ENCODE measurements at regions not wholly inside any gene's neighbourhood (a gene's known extent, or its start where the extent isn't known, plus 50 kb on each side); places are given as distances from the start of the nearest gene placed in this dataset.

DNA sequence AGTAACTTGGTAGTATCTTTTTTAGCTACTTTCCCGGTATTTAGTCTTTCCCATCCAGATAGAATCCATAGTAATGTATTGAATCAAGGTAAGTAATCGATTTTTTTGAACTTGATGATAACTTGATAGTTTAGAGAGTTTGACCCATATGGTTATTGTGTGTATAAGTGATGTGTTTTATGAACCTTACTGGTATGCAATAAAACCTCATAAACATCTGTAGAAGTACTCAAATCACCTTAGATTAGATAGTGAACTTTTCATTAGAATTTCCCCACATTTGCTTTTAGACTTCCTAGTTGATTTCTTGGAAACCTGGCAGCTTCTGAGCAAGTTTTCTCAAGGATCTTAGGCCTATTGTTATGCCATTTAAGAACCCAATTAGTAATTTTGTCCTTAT, 80.8 kb upstream of the PDE5A start:
- no peak for DNase-seq (ENCODE audit: low spot score)

DNA sequence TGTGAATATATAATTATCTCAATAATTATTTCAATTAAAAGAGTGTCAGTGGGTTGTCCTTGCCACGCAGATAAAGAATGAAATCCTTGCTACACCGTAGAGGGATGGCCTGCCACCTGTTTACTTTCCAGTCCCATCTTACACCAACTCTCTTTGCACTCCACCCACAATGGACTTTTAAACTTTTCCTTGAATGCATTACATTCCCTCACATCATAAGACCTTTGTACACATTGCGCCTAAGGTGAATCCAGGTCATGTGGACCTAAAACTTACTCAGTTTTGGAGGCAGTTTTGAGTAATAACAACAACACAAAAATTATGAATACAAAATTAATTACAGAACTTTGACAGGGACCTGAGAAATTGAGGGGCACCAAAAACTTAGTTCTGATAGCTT, 78.7 kb upstream of the PDE5A start:
- no peak for DNase-seq (ENCODE audit: low spot score)

DNA sequence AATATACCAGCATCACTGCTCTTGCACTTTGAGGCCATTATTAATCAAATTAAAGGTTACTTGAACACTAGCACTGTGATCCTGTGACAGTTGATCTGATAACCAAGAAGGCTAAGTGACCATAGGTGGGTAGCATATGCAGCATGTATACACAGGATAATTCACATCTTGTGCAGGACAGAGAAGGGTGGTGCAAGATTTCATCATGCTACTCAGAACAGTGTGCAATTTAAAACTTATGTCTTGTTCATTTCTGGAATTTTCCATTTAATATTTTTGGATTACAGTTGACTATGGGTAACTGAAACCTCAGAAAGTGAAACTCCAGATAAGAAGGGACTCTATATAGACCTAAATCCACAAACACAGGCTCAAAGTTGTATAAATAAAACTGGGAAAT, 78.2 kb upstream of the PDE5A start:
- DNase-seq (ENCODE audit: low spot score), result no peak

DNA sequence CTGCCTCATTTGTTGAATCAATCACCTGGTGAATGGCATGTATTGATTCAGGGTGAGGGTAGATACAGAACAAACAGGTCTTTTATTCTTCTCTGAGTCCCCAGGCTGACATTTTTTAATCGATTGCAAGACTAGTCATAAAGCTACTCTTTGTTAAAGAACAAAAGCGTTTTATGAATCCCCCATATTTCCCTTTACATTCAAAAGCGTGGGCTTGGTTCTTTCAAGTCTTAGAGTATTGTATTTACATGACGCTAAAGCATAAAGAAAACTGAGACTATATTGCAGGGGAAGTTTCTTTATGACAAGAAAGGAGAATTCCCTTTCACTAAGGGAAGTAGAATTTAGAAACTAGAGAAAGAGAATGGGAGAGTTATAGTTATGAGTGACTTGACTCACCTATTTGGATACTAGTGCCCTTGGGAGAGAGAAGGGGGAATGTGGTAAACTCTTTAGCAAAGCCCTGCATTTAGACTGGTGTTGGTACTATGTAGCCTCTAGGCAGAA, 69.3 kb upstream of the PDE5A start:
- no peak for DNase-seq (ENCODE audit: low spot score)

DNA sequence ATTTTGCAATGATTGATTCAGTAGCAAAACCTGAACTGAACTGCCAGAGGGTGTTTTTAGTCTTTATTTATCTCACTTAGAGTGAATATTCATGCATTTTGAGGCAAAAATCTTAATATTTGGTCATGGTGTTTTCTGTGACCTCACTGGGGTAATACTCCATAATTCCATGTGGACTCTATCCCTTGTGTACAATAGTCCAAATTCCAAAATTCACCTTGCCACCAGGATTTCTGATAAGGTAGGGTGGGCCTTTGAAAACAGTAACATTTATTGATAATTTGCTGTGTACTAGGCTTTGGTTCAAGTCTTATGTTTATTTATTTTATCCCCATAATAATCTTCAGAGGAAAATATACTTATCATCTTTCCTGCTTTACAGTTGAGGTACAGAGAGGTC, 68.4 kb upstream of the PDE5A start:
- no peak for DNase-seq (ENCODE audit: low spot score)

DNA sequence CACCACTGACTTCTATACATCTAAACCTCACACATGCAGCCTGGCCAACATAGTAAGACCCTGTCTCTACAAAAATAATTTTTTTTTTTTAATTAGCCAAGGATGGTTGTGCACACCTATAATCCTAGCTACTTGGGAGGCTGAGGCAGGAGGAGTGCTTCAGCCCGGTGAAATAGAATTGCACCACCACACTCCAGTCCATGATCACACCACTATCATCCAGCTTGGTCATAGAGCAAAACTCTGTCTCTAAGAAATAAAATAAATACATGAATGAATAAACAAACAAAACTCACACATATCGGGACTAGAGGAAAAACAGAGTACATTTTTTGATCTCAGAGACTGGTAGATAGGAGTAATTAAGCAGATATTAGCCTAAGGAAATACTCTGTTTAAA, 66.6 kb upstream of the PDE5A start:
- DNase-seq (ENCODE audit: low spot score), result no peak

DNA sequence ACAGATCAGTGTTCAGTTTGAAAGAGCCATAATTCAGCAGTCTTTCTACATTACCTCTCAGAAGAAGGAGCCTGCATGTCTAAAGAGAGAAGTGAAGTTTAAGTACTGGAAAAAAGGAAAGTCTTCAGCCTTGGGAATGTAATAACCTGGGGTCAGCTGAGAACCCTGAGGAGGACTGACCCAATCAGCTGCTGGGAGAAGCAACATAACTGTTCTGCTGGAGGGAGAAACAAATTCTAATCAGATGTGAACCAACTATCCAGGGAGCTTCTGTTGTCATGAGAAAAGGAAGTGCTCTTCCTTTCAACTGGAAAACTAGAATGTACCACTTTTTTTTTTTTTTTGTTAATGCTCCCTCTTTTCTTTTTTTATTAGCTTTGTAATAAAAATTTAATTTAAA, 64.5 kb upstream of the PDE5A start:
- no peak for DNase-seq (ENCODE audit: low spot score)

DNA sequence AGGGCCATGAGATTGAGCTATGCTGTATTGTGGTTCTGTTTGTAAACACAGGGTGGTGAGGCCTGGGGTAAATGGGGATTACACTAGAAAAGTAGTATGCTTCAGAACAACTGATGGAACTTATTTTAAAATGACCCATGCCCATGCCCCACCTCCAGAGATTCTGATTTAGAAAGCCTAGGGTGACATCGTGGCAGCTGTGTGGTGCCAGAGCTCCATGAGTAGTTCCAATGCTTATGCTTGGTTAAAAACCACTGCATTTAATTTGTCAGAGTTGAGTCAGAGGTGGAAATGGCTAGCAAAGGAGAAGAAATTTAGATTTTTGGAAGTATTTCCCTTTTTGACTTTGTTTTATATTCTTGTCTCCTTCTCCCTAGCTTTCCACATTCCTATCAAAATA, 63.4 kb upstream of the PDE5A start:
- no peak for DNase-seq (ENCODE audit: low spot score)

DNA sequence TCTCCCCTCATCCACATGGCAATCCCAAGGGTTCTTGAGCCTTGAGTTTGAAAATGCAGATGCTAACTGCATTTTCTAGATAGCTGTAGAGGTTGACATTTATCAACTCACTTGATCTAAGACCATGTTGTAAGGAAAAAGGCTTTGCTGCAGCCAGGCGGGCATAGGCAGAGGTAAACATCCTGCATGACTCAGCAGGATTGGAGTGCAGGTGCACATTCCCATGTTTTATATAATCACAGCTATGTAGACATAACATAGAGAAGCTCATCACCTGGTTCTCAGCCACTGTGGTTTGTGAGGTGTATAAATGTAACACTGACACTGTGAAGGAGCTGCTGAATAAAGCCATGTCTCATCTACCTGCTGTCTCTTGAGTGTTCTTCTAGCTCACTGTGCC, 62.3 kb upstream of the PDE5A start:
- DNase-seq (ENCODE audit: low spot score), result no peak

DNA sequence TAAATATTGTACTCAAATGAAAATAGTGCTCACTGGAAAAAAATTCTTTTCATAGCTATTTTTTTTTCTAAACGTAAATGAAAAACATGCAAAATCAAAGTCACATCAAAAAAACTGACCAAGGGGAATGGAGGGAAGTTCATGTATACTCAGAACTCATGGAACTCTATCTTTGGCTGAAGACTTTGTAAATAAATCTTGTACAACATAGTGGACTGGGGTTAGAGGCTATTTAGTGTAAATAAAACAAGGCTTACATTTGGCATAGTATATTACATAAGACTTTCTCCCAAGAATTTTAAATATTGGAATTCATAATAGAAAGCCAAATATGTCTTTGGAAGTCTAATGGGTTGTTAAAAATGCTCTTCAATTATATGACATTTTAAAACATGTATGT, 59.8 kb upstream of the PDE5A start:
- no peak for DNase-seq (ENCODE audit: low spot score)

DNA sequence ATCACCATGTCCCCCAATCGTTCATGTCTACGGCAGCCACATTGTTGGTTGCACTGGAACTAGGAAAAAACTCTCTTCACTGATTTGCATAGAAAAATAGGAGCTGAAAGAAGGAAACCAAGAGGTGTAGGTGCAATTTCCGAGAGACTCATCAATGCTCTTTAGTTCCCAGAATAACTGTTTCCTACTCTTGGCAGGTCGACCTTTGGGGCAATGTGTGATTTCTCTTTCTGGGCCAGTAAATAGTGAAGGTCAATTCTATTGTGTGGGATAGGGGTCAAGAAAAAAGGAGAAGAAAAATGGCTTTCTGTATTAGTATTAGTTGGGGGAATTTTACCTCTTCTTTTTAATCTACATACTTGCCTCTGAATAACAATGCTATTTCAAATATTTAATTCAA, 55.9 kb upstream of the PDE5A start:
- no peak for DNase-seq (ENCODE audit: low spot score)

DNA sequence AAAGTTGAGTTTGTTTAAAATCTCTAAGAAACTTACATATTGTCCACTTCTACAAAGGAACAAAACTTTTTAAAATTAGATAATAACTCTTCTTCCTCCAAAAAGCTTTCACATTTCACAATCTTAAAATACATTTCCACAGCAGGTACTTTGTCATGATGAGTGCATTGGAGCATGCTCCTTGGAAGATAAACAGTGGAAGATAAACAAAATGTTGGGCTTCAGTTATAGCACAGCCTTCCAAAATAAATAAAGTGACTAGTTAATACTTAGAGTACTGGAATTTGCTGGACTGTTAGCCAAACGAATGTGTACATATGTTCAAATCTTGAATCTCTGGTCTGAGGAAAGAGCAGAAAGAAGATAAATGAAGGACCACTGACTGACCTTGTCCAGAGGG, 54.9 kb upstream of the PDE5A start:
- no peak for DNase-seq (ENCODE audit: low spot score)

DNA sequence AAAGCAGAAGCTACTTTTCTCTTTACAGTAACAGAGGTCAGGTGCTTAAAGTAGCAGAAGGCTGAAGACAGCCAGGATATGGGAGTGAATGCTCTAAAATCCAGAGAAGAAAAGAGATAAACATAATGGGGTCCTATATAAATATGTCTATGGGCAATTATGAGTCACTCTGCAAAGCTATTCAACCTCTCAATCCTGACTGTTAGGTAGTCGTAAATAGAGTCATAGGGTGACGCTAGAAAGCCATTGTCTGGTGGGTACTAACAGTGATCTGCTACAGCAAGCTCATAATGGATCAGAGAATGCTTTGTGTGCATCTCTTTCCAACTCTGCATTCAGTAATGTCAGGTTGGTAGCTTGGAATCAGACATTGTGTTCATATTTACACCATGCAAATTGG, 53.5 kb upstream of the PDE5A start:
- DNase-seq (ENCODE audit: low spot score), result no peak

DNA sequence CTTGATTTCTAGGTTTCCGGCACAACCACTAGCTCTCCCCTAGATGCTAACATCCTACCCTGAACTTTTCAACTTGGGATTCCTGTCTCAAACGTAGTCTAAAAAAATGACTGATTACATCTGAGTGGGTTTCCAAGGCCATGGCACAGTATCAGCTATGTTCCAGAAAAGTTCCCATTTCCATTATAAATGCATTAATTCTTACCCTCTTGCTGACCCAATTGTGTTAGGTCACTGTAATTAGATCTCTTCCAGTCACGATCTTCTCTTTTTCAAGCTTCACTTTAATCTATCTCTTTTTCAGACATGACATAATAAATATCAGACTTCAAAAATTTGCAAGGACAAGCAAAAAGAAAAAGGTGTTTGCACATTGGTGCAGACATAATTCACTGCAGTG, 50.6 kb upstream of the PDE5A start:
- DNase-seq (ENCODE audit: low spot score), result no peak

DNA sequence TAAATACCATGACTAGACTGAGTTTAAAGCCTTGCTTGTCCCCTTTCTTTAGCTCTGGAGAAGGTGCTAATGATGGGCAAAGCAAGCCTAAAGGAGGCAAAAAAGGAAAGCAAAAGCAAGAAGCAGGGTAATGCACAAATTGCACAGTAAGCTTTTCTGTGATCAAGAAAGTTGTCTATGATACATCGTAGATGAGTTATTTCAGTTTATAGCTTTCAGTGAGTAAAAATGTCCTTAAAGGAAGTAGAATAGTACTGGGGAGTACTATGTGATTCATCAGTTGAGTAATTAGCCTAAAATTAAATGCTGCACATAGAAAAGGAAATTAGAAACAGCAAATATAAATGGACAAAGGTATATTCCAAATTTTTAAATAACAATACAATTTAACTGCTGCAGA, 50.2 kb upstream of the PDE5A start:
- no peak for DNase-seq (ENCODE audit: low spot score)

Data from SW480 (cell line).